ENCODE measurements at regions not wholly inside any gene's neighbourhood (a gene's known extent, or its start where the extent isn't known, plus 50 kb on each side); places are given as distances from the start of the nearest gene placed in this dataset.

DNA sequence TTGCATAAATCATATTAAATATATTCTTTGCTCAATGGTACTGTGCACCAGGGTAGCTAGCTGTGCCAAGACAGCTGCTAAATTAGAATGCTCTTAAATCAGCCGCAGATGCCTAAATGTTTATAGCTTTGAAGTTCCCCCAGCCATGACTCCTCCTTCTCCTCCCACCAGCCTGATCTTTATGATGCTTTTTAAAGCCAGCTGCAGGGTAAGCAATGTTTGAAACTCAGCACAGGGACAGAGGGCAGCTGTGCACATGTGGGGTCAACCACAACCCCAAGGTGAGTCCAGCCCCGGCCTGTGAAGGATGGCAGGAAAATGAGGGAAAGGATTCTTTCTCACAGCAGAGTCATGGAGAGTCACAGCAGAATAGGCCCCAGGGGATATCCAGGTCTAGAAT is 635.7 kb downstream of the UQCRFS1 start:
- TF ChIP-seq, protein P1, sequence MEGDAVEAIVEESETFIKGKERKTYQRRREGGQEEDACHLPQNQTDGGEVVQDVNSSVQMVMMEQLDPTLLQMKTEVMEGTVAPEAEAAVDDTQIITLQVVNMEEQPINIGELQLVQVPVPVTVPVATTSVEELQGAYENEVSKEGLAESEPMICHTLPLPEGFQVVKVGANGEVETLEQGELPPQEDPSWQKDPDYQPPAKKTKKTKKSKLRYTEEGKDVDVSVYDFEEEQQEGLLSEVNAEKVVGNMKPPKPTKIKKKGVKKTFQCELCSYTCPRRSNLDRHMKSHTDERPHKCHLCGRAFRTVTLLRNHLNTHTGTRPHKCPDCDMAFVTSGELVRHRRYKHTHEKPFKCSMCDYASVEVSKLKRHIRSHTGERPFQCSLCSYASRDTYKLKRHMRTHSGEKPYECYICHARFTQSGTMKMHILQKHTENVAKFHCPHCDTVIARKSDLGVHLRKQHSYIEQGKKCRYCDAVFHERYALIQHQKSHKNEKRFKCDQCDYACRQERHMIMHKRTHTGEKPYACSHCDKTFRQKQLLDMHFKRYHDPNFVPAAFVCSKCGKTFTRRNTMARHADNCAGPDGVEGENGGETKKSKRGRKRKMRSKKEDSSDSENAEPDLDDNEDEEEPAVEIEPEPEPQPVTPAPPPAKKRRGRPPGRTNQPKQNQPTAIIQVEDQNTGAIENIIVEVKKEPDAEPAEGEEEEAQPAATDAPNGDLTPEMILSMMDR (IDR thresholded peaks at IDR 0.05): no peak
- no peak for TF ChIP-seq POLR2A (IDR thresholded peaks at IDR 0.05)

Data from heart left ventricle (tissue), 13 donors.